Upper lobe of right lung (tissue), 1 donor: ENCODE measurements at regions not wholly inside any gene's neighbourhood (a gene's known extent, or its start where the extent isn't known, plus 50 kb on each side); places are given as distances from the start of the nearest gene placed in this dataset.

Experiments
- ATAC-seq: fragments of 200-7000 bp; cut with Tn5 transposase; one replicate; pipeline ENCODE4 v1.9.1; 2020; ENCODE audit warnings: mild to moderate bottlenecking, moderate library complexity
- DNase-seq: peaks from one replicate; pipeline ENCODE4 v3.0.0-alpha.2; 2020
- H3K27ac ChIP-seq: fragments of 200-600 bp; one replicate; pipeline ENCODE4 v1.8.0; 2022
- H3K27me3 ChIP-seq: fragments of 200-600 bp; one replicate; pipeline ENCODE4 v1.8.0; 2022; ENCODE audit warnings: mild to moderate bottlenecking
- H3K36me3 ChIP-seq: fragments of 200-600 bp; one replicate; pipeline ENCODE4 v1.8.0; 2022
- H3K4me1 ChIP-seq: fragments of 200-600 bp; one replicate; pipeline ENCODE4 v1.8.0; 2022
- H3K4me3 ChIP-seq: fragments of 200-600 bp; one replicate; pipeline ENCODE4 v1.8.0; 2022; ENCODE audit warnings: mild to moderate bottlenecking
- H3K9me3 ChIP-seq: fragments of 200-600 bp; one replicate; pipeline ENCODE4 v1.8.0; 2022
- CTCF ChIP-seq: fragments of 200-600 bp; IDR thresholded peaks from one replicate; pipeline ENCODE4 v1.8.0; 2022; ENCODE audit warnings: antibody characterized with exemption
- intact Hi-C: fragments of 100-400 bp; cut with DNase I; formaldehyde crosslinking; loops from one replicate; pipeline ENCODE4 v1.11.0; 2022
- donor health status: DM: no; HTN: yes; CAD: no; lungs with severe emphysema.

- H3K27me3 ChIP-seq, result no peaks in the 10 kb centered on the region
Observed at GRCh38 chr14:95406756-95407277, 87.1 kb upstream of the CLMN start.

GRCh38 chr14:95404583-95404982, 84.9 kb upstream of the CLMN start:
- no peak for TF ChIP-seq CTCF
- DNase-seq (no peak), ATAC-seq (no peak)
- intact Hi-C loops, result no loop called here
- Histone ChIP-seq H3K4me3 (no peak overlapping the region), H3K36me3 (no peaks in the 10 kb centered on the region), H3K27ac (no peak overlapping the region), H3K4me1 (no peaks in the 10 kb centered on the region), H3K27me3 (no peaks in the 10 kb centered on the region), H3K9me3 (no peaks in the 10 kb centered on the region)

More at GRCh38 chr14:95406756-95407277, 87.1 kb upstream of the CLMN start:
- no peak for DNase-seq
- no peak for TF ChIP-seq CTCF
- Histone ChIP-seq H3K4me1 (no peaks in the 10 kb centered on the region), H3K27ac (no peak overlapping the region), H3K9me3 (no peaks in the 10 kb centered on the region), H3K4me3 (no peak overlapping the region), H3K36me3 (no peaks in the 10 kb centered on the region)
- ATAC-seq, result no peak
- intact Hi-C loops, result no loop called here

- ATAC-seq (no peak), DNase-seq (no peak)
- Histone ChIP-seq H3K9me3 (no peaks in the 10 kb centered on the region), H3K4me3 (no peak overlapping the region), H3K27ac (no peak overlapping the region), H3K4me1 (no peaks in the 10 kb centered on the region), H3K27me3 (no peaks in the 10 kb centered on the region), H3K36me3 (no peaks in the 10 kb centered on the region)
- intact Hi-C loops, result no loop called here
- TF ChIP-seq CTCF, result no peak
Observed at GRCh38 chr14:95402578-95402977, 82.9 kb upstream of the CLMN start.

- ATAC-seq, result no peak
- no peak for DNase-seq
- Histone ChIP-seq H3K36me3 (no peaks in the 10 kb centered on the region), H3K27ac (no peak overlapping the region), H3K4me3 (no peak overlapping the region), H3K9me3 (no peaks in the 10 kb centered on the region), H3K27me3 (no peaks in the 10 kb centered on the region), H3K4me1 (no peaks in the 10 kb centered on the region)
- TF ChIP-seq CTCF, result no peak
- intact Hi-C loops, result no loop called here
Observed at GRCh38 chr14:95402176-95402575, 82.5 kb upstream of the CLMN start.

- intact Hi-C loops, result no loop called here
- Histone ChIP-seq H3K27me3 (no peaks in the 10 kb centered on the region), H3K4me1 (no peaks in the 10 kb centered on the region), H3K27ac (no peak overlapping the region), H3K36me3 (no peaks in the 10 kb centered on the region), H3K4me3 (no peak overlapping the region), H3K9me3 (no peaks in the 10 kb centered on the region)
- TF ChIP-seq CTCF, result no peak
- ATAC-seq (no peak), DNase-seq (no peak)
Observed at GRCh38 chr14:95398630-95399547, 79.2 kb upstream of the CLMN start.
